ENCODE measurements at regions not wholly inside any gene's neighbourhood (a gene's known extent, or its start where the extent isn't known, plus 50 kb on each side); places are given as distances from the start of the nearest gene placed in this dataset.

DNA sequence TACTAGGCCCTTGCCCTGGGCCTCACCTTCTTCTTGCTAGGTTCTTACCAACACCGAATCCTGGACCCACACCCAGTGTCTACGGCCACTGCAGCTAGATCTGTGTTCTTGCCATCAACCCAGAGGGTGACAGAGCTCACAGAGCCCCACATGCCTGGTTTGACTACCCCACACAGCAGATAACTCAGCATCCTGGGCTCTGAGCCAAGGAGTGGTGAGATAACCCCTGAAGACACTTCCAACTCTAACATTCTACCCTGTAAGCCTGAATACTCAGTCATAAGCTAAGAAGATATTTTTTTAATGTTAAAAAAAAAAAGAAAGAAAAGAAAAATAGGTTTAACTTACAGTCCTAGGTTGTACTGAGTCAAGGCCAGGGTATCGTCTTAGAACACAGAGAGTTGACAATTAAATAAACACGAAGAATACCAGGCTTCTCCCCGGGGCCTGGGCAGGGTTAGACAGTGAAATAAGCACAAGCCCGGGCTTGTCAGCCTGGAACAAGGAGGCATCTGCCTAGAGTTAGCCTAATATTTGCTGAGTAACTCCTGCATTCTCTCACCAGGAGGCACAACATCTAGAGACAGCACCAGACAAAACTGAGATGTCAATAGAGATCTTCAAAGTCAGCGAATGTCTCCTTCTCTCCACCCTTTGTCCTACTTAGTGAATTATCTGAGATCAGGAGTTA, 556.5 kb upstream of the LRRN3 start:
- TF ChIP-seq, protein P1, sequence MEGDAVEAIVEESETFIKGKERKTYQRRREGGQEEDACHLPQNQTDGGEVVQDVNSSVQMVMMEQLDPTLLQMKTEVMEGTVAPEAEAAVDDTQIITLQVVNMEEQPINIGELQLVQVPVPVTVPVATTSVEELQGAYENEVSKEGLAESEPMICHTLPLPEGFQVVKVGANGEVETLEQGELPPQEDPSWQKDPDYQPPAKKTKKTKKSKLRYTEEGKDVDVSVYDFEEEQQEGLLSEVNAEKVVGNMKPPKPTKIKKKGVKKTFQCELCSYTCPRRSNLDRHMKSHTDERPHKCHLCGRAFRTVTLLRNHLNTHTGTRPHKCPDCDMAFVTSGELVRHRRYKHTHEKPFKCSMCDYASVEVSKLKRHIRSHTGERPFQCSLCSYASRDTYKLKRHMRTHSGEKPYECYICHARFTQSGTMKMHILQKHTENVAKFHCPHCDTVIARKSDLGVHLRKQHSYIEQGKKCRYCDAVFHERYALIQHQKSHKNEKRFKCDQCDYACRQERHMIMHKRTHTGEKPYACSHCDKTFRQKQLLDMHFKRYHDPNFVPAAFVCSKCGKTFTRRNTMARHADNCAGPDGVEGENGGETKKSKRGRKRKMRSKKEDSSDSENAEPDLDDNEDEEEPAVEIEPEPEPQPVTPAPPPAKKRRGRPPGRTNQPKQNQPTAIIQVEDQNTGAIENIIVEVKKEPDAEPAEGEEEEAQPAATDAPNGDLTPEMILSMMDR (IDR thresholded peaks at IDR 0.05 in 4 of 5, conservative IDR thresholded peaks at IDR 0.05 in 1 of 5), result no peak
- no peak for TF ChIP-seq POLR2A (IDR thresholded peaks at IDR 0.05)
